ENCODE measurements at regions not wholly inside any gene's neighbourhood (a gene's known extent, or its start where the extent isn't known, plus 50 kb on each side); places are given as distances from the start of the nearest gene placed in this dataset.

DNA sequence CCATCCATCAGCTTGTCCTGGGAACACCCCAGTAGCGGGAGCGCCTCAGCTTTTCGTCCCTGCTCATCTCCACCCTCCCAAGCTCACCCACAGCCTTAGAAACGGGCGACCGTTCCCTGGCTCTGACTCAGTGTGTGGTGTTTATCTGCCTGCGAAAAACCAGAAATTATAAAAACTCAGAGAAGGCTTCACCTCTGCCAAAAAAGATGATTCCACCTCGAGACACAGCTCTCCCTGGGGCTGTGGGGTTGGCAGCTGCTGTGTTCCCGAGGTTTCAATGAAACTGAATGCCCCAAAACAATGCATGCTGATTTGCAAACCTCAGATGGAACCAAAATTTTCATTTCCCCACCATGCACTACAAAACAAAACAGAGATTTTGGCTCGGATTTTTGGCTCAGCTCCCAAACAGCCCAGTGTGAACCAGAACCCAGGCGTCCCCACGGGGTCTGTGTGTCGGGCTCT is 62.4 kb upstream of the MED9 start:
- TF ChIP-seq CTCF (conservative IDR thresholded peaks at IDR 0.05; ENCODE audit: low read length) (no peak), EZH2phosphoT487 (IDR thresholded peaks at IDR 0.05; ENCODE audit: borderline replicate concordance) (no peak)

Data from Loucy (cell line).